ENCODE measurements at regions not wholly inside any gene's neighbourhood (a gene's known extent, or its start where the extent isn't known, plus 50 kb on each side); places are given as distances from the start of the nearest gene placed in this dataset.

- no peak overlapping the region for H3K4me3 ChIP-seq (replicated peaks in 1 of 3; ENCODE audit: low read depth in 2 of 3, low read length in 3 of 3)
- Mint-ChIP-seq H3K4me3 (no peak overlapping the region), H3K4me1 (no peaks in the 10 kb centered on the region), H3K27me3 (ENCODE audit: low read depth in 3 of 3) (peaks cover 0 to 8% (median 0%) of the 10 kb centered on the region in 3 donors), H3K9me3 (peaks cover 1 to 14% (median 9%) of the 10 kb centered on the region in 7 donors), H3K27ac (no peak overlapping the region), H3K36me3 (no peaks in the 10 kb centered on the region)
- TF ChIP-seq CTCF (IDR thresholded peaks at IDR 0.05), result no peak
- H3K4me1 ChIP-seq (ENCODE audit: control insufficient read depth in 1 of 2, insufficient read depth in 2 of 2, low read length in 2 of 2), result no peaks in the 10 kb centered on the region
- H3K36me3 ChIP-seq (replicated peaks in 1 of 2; ENCODE audit: control insufficient read depth in 1 of 2, insufficient read depth in 2 of 2, low read length in 2 of 2), result no peaks in the 10 kb centered on the region
- no peaks in the 10 kb centered on the region for H3K79me2 ChIP-seq (ENCODE audit: insufficient read depth, low read length)
- no peak overlapping the region for H3K9ac ChIP-seq (ENCODE audit: insufficient read depth, low read length, poor library complexity, severe bottlenecking)
- H2AFZ ChIP-seq (ENCODE audit: insufficient read depth, low read depth, low read length, poor library complexity, severe bottlenecking), result no peak overlapping the region
- no peaks in the 10 kb centered on the region for H3K27me3 ChIP-seq (ENCODE audit: control insufficient read depth in 2 of 2, insufficient read depth in 2 of 2, low read length in 2 of 2)
- no peak for DNase-seq
- intact Hi-C loops (cut with micrococcal nuclease), result no loop called here
- no peaks in the 10 kb centered on the region for H3K9me3 ChIP-seq (replicated peaks in 1 of 2; ENCODE audit: control insufficient read depth in 1 of 2, insufficient read depth in 1 of 2, low read length in 2 of 2)
- H3K4me2 ChIP-seq (replicated peaks; ENCODE audit: extremely low read depth, low read length, poor library complexity, severe bottlenecking), result no peak overlapping the region
- no peak overlapping the region for H3K27ac ChIP-seq (ENCODE audit: low read depth in 1 of 2, low read length in 2 of 2)
- H4K20me1 ChIP-seq (ENCODE audit: insufficient read depth, low read length), result no peaks in the 10 kb centered on the region
- no CpG with 5 or more reads among the region's 3 CpGs for WGBS (ENCODE audit: insufficient coverage)
Measured at GRCh38 chr1:221217029-221217428, 337.8 kb downstream of the HLX start.

GRCh38 chr1:221223281-221223680, 344.0 kb downstream of the HLX start:
- no peak overlapping the region for H3K4me2 ChIP-seq (replicated peaks; ENCODE audit: extremely low read depth, low read length, poor library complexity, severe bottlenecking)
- no peak for TF ChIP-seq CTCF (IDR thresholded peaks at IDR 0.05)
- no peaks in the 10 kb centered on the region for H4K20me1 ChIP-seq (ENCODE audit: insufficient read depth, low read length)
- Mint-ChIP-seq H3K4me1 (no peaks in the 10 kb centered on the region), H3K36me3 (peaks cover 0 to 4% of the 10 kb centered on the region in 2 donors), H3K4me3 (no peak overlapping the region), H3K27ac (no peak overlapping the region), H3K9me3 (peaks cover 12 to 46% (median 28%) of the 10 kb centered on the region in 7 donors), H3K27me3 (ENCODE audit: low read depth in 3 of 3) (peaks cover 0 to 3% (median 2%) of the 10 kb centered on the region in 3 donors)
- H3K27ac ChIP-seq (ENCODE audit: low read depth in 1 of 2, low read length in 2 of 2), result no peak overlapping the region
- no peaks in the 10 kb centered on the region for H3K4me1 ChIP-seq (ENCODE audit: control insufficient read depth in 1 of 2, insufficient read depth in 2 of 2, low read length in 2 of 2)
- no peaks in the 10 kb centered on the region for H3K79me2 ChIP-seq (ENCODE audit: insufficient read depth, low read length)
- no CpG with 5 or more reads among the region's 2 CpGs for WGBS (ENCODE audit: insufficient coverage)
- no peaks in the 10 kb centered on the region for H3K36me3 ChIP-seq (replicated peaks in 1 of 2; ENCODE audit: control insufficient read depth in 1 of 2, insufficient read depth in 2 of 2, low read length in 2 of 2)
- DNase-seq, result no peak
- H3K9me3 ChIP-seq (replicated peaks in 1 of 2; ENCODE audit: control insufficient read depth in 1 of 2, insufficient read depth in 1 of 2, low read length in 2 of 2), result peaks cover 5 to 14% of the 10 kb centered on the region in 2 donors
- no peak overlapping the region for H3K4me3 ChIP-seq (replicated peaks in 1 of 3; ENCODE audit: low read depth in 2 of 3, low read length in 3 of 3)
- no peak overlapping the region for H3K9ac ChIP-seq (ENCODE audit: insufficient read depth, low read length, poor library complexity, severe bottlenecking)
- H3K27me3 ChIP-seq (ENCODE audit: control insufficient read depth in 2 of 2, insufficient read depth in 2 of 2, low read length in 2 of 2), result no peaks in the 10 kb centered on the region
- intact Hi-C loops (cut with micrococcal nuclease), result no loop called here
- H2AFZ ChIP-seq (ENCODE audit: insufficient read depth, low read depth, low read length, poor library complexity, severe bottlenecking), result no peak overlapping the region

All from CD14-positive monocyte (primary cell).